ENCODE measurements at regions not wholly inside any gene's neighbourhood (a gene's known extent, or its start where the extent isn't known, plus 50 kb on each side); places are given as distances from the start of the nearest gene placed in this dataset.

- WGBS, 2 donors = 43 to 56% methylated on average over 1 of the region's 1 CpG
- no peak for DNase-seq (ENCODE audit: low spot score in 2 of 2)
- H3K4me3 ChIP-seq (ENCODE audit: low read depth, poor library complexity, severe bottlenecking) = no peak overlapping the region
- TF ChIP-seq CTCF (IDR thresholded peaks at IDR 0.05) (no peak), POLR2A (IDR thresholded peaks at IDR 0.05) (no peak)
- intact Hi-C loops (cut with DNase I; ENCODE audit: low total_unique reads) = no loop called here
Measured at GRCh38 chr6:120355822-120356221, 978.5 kb downstream of the TBC1D32 start.

- WGBS, 2 donors = 75 to 82% methylated on average over 1 of the region's 1 CpG
- no peak for DNase-seq (ENCODE audit: low spot score in 2 of 2)
- H3K4me3 ChIP-seq (ENCODE audit: low read depth, poor library complexity, severe bottlenecking) = no peak overlapping the region
- no peak for TF ChIP-seq POLR2A (IDR thresholded peaks at IDR 0.05)
- TF ChIP-seq CTCF (IDR thresholded peaks at IDR 0.05) = no peak
- intact Hi-C loops (cut with DNase I; ENCODE audit: low total_unique reads) = no loop called here
Measured at GRCh38 chr6:120354452-120355098, 979.7 kb downstream of the TBC1D32 start.

GRCh38 chr6:120352491-120352890, 981.8 kb downstream of the TBC1D32 start:
- H3K4me3 ChIP-seq (ENCODE audit: low read depth, poor library complexity, severe bottlenecking) = no peak overlapping the region
- TF ChIP-seq CTCF (IDR thresholded peaks at IDR 0.05) = no peak
- no peak for TF ChIP-seq POLR2A (IDR thresholded peaks at IDR 0.05)
- DNase-seq (ENCODE audit: low spot score in 2 of 2) = no peak
- intact Hi-C loops (cut with DNase I; ENCODE audit: low total_unique reads) = no loop called here

- no peak for TF ChIP-seq POLR2A (IDR thresholded peaks at IDR 0.05)
- no peak for TF ChIP-seq CTCF (IDR thresholded peaks at IDR 0.05)
- intact Hi-C loops (cut with DNase I; ENCODE audit: low total_unique reads) = no loop called here
- H3K4me3 ChIP-seq (ENCODE audit: low read depth, poor library complexity, severe bottlenecking) = no peak overlapping the region
- no peak for DNase-seq (ENCODE audit: low spot score in 2 of 2)
- WGBS, 2 donors = 90 to 95% methylated on average over 2 of the region's 2 CpGs
Measured at GRCh38 chr6:120348926-120349325, 985.4 kb downstream of the TBC1D32 start.

GRCh38 chr6:120328521-120328920, 979.0 kb upstream of the MAN1A1 start:
- H3K4me3 ChIP-seq (ENCODE audit: low read depth, poor library complexity, severe bottlenecking) = no peak overlapping the region
- intact Hi-C loops (cut with DNase I; ENCODE audit: low total_unique reads) = no loop called here
- no peak for TF ChIP-seq CTCF (IDR thresholded peaks at IDR 0.05)
- no peak for TF ChIP-seq POLR2A (IDR thresholded peaks at IDR 0.05)
- DNase-seq (ENCODE audit: low spot score in 2 of 2) = no peak
- 76 to 82% methylated on average over 1 of the region's 1 CpG for WGBS, 2 donors

Measured in lower leg skin (tissue), 4 donors.